ENCODE measurements at regions not wholly inside any gene's neighbourhood (a gene's known extent, or its start where the extent isn't known, plus 50 kb on each side); places are given as distances from the start of the nearest gene placed in this dataset.

DNA sequence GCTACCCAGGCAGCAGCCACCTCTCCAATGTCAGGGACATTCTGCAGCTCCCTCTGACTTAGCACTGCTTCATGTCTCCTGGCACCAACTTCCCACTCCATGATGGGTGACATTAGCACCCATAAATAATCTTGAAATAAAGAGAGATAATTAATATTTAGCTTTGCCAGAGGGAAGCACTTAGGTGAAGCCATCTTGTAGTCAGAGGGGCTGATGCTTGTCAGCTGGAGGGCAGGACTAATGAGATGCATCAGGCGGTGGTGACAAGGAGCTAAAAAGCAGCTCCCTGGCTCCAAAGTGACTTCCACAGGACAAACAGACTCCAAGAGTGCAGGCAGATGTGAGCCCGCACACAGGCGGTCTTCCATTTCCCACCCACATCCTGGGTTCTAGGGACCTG lies 153.0 kb upstream of the ID2 start:
- no peak for DNase-seq

DNA sequence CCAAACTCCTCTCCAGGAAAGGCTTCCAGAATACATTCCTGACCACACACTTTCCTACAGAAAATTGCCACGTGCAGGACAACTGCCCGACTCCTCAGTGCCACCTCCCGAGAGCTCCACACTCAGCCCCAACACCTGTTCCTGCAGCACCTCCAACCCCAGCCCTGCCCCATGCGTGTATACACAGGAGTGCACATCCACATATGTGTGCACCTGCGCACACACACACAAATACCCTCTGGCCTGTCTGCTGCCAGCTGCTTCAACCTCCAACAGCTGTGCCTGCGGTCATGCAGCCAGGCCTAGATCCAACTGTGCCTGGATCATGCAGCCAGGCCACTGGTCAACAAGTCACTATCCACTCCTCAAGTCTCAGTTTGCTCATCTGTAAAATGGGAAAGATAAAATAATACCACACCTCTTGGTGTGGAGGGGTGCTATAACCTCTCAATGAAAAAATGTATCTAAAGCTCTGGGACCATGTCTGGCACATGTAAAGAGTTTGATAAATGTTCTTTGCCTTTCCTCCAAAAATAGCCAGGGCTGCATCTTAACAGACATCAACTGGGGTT lies 152.1 kb upstream of the ID2 start:
- no peak for DNase-seq

DNA sequence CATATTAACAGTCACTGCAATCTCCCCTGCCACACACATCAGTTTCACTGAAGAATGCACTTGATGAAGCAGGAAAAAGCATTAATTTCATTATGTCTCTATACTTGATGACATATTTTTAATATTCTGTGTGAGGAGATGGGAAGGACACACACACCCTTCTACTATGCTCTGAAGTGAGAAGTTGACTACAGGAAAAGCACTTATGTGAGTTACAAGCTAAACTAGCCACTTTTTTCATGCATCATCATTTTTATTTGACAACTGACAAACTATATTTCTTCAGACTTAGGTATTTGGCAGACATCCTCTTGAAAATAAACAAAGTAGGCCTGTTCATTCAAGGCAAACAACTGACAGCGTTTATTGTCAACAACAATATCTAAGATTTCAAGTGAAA lies 150.4 kb upstream of the ID2 start:
- no peak for DNase-seq

DNA sequence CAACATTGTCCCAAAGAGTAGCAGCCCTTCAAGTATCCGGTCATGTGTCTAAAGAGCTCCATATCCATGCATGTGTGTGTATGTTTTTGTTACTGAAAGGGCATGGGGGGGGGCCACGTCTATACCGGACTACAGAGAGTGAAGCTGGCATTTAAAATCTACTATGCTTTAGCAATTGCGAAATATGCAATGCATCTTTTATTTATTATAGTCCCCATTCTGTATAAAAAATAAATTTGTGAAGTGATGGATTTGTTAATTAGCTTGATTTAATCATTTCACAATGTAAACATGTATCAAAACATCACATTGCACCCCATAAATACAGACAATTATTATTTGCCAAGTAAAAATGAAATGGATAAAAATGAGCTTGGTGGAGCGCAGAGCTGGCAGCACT lies 149.4 kb upstream of the ID2 start:
- no peak for DNase-seq

DNA sequence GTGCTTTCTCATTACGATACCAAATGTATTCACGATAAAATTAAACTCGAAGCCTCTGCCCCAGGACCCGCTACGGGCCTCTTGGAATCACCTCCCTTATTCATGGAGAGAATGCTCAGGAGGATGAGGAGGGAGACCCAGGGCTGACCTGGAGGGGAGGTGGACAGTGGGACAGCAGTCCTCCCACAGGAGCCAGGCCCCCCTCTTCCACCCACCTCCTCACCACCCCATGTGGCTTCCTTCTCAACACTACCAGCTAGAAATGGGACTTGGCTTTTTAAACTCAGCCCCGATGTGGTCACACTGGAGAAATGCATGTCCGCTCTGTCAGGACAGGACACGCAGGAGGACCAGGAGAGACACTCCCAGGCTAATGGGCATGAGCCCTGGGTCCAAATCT lies 147.9 kb upstream of the ID2 start:
- no peak for DNase-seq

DNA sequence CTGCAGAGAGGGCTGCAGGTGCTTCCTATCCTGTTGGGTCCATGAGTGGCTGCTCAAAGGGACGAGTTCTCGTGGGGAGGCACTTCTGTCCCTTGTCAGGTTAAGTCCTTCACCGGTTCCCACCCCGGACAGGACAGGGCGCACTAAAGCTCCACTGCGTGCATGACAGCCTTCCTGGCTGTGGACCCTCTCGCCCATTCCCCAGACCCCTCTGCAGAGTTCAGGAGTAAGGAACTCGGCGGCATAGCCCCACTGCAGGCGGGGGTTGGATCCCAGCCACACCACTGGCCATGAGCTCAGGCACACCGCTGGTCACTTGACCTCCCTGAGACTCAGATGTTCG lies 147.5 kb upstream of the ID2 start:
- DNase-seq = no peak

DNA sequence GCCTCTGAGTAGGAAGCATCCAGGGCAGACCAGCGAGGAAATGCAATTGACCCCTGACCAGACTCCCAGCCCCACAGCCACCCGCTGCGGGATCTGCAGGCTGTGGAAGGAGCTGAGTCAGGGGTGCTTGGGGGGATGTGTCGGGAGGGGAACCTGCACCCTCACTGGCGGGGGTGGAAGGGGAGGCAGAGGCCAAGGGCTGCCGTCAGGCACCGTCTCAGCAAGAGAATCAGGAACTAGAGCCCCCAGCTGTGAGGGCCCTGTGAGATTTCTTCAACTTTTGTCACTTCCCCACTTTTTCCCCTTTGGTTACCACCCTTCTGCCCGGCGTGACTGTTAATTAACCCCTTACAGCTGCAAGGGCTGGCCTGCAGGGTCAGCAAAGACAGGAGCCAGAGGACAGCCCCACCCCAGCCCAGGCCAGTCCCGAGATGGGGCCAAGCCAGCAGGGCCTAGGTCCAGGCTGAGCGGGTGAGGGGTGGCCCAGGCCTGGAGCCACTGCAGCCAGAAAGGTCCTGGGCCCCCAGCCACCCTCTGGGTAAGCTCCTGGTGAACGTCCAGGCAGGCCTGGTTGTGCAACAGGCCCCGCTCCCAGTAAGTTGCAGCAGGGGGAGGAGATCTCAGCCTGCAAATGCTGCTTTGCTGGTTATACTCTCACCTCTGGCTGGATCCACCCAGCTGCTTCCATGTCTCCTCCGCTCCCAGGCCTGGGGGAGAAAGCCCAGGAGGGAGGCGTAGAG lies 147.0 kb upstream of the ID2 start:
- no peak for DNase-seq

DNA sequence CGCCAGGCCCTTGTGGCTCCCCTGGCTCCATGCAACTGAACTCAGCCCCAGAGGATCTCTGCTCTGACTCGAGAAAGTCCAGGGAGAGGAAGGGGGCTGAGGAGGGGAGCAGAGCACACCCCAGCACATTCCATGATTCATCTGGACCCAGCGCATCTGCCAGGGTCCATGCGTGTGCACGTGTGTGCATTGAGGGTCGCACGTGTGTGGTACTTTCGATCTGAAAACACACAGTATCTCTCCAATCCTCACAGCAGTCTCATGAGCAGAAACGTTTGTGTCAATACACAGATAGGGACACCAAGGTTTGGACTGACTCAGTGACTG lies 146.4 kb upstream of the ID2 start:
- DNase-seq = no peak

DNA sequence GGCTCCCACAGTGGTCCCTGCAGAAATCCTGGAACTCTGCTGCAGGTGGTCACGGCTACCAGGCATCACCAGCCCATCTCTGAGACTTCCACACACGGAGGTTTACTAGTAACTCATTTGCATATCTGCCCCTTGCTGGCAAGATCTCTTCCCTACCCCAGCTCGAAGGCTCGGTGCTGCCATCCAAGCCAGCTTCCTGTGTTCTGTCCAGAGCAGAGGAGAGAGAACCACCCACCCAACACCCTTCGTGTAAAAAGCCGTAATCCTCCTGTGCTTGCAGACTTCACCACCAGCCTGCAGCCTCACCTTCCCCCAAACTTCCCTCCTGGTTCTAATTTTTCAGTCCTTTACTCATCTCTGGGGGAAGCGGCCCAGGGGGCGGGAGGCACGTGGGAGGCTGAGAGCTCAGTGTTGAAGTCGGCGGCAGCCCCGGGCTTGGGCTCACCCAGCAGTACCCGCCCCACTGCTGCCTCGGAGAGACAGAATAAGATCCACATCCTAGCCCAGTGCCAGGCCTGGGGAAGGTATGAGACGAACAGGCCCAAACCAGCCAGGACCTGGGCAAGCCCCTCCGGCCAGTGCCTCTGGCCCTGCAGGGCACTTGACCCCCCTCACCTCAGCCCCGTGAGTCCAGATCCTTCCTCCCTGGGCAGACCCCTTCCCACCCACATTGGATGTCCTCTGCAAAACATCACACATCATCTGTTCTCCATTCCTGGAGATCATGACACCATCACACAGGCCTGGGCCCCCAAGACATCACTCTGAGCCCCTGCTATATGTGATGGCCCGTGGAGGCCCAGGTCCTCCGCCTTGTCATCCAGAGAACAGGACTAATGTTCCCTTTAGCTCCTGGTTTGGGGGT lies 145.8 kb upstream of the ID2 start:
- DNase-seq = peak; percentile 60

DNA sequence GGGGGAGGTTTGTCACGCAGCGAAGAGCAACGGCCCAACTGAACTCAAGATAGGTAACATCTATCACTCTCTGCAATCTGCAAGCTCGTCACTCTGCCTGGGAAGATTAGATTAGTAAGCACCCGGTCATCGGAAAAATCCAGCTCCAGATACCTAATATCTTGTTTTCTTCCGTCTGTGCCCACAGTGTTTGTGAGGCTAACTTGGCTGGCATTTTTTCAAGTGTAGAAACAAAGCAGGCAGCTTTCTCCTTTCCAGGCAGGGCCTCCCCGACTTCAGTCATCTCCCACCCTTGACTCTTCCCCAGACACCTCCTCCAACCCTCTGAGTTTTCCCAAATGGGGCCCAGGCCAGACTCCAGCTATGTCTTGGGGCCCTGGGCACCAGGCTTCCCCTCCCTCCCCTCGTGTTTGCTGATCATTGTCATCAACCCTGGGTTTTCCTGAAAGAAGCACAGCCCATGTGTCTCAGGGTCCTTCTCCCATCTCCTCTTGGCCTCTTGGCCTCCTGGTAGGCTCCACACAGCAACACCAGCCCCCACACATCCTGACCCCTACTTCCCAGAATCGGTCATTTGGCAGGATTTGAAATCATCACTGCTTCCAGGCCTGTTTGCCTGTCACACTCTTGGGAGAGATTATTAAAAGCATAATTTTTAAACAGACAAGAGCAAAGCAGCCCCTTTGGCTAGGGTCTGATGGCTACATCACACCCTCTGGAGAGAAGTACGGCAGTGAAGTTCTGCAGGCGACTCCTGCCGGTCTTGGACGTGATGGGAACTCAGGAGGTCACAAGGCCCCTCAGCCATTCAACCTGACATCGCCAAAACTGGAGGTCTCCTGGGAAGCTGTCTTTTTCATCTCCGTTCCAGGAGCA lies 144.9 kb upstream of the ID2 start:
- DNase-seq = no peak

DNA sequence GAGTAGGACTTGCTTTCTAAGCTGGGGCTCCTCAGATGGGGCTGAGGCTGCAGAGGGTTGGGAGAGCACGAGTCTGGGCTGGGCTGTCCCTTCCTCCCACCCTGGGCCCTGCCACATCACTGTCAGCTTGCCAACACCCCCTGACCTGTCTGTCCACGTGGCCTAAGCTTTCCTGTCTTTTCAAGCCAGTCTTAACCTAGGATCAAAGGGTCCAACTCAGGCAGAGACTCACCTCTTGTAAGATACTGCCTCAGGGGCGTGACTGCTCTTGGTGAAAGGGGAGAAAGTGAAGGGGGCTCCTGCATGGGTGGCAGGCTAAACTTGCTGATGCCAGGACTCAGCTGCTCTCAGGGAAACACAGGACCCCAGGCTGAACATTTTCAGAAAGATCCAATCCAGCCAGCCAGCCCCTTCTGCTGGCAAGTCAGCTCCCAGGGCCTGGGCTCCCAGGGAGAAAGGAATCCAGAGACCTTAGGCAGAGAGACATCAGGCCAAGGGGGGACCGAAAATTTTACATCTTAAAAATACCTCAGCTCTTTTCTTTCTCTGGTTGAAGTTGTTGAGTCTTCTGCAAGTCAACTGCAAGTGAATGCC lies 144.2 kb upstream of the ID2 start:
- DNase-seq = peak; percentile 54

DNA sequence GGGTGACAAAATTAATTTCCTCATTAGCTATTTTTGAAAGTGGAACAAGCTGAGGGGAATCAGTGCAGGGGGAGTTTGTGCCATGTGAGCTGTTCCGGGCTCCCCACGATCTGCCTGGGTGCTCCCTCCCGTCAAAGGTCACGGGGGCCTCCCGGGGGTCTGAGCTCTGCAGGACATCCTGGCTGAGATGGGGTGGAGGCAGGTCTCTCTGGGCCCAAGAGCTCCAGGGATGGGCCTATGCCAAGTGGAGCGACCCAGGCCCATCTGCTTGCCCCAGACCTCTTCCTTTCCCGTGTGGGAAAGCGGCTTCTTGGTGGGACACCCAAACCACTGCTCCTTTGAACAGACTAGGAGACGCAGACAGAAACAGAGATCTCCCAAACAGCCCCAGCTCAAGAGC lies 143.3 kb upstream of the ID2 start:
- no peak for DNase-seq

DNA sequence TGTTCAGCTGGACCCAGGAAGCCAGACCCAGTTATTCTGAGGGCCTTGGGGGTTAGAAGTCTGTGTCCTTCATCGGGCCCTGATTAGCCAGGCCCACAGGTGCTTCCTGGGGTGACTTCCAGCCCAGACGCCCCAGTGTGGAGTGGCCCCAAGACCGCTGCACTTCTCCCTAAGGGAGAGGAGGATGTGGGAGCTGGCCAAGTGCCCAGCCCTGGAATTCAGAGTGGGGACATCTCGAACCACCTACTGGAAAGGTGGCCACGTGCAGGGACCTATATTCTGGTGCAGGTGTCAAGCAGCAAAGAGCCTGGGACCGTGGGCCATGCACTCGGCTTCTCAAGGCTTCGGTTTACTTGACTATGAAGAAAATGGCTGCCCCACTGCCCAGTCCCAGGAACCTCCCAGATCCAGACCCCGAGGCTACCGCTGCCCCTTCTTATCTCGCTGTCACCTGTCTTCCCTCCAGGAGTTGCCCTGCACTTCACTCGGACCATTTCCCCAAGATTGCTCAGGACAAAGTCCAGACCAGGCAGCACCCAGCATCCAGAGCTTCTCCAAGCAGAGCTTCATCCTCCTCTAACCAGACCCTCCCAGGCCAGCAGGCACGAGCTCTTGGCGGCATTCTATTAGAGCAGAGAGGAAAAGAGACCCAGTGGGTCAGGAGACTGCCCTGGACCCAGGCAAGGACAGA lies 142.8 kb upstream of the ID2 start:
- DNase-seq = no peak

DNA sequence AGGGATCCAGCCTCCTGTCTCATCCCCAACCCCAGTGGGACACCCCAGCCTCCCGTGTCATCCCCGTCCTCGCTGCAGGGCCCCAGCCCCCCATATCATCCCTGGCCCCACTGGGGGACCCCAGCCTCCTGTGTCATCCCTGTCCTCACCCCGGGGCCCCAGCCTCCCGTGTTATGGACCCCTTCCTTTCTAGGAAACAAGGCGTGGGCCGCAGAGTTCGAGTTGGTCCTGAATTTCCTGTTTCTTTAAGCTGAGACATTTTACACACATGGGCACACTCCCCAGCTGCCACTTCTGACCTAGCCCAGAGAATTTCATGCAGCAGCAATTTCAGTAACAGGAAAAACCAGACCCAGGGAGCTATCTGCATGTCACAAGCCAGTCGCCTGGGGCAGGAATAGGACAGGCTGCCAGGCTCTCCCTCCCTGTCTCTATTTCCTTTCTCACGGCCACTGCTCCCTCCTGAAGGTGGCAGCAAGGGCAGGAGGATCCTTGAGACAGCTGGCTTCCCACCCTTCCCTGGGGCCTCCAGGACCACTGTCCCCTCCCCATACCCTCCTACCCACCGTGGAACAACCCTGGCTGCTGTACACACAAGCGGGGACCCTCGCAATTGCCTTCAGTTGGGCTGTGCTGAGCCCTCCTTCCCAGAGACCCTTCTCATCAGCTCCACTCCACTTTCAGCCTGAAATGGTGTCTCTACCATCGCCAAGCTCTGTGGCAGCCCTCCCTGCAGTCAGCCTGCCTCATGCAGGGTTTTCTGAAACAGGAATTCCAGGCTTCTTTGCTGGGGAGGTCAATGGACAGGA lies 141.9 kb upstream of the ID2 start:
- peak; percentile 58 for DNase-seq

DNA sequence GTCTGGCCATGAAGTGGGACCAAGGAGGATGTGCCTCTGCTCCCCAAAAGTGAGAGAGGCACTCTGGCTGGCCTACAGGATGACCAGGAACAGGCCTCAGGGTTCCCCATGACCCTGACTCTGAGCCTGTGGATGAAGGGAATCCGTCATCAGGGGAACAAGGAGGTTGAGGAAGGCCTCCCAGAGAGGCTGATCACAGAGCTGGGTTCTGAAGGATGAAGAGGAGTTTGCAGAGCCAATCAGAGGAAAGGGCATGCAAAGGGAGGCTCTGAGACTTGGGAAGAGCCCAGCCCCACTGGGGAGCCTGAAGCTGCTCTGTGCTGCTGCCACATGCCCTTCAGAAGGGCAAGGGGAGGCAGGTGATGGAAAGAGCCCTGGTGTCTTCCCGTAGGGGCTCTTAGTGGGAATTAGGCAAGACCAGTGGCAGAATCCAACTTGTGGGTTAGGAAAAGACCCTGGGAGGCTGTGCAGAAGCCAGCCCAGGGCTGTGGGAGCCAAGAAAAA lies 141.3 kb upstream of the ID2 start:
- peak; percentile 58 for DNase-seq

DNA sequence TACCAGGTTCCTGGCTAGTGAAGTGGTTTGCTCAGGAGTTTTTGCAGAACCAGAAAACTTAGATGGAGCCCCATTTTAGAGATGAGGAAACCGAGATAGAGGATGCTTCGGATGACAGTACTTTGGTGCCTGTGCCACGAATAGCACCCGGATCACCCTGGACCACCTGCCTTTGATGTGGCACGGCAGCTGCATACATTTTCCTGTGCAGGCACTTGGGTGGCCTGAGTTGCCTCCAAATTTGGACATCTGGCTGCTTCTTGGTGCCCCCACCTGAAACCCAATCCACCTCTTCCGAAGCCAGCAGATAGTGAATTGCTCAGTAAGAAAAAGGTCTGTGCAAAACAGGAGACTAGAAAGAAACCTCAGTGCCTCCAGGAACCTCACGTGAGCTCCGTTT lies 140.6 kb upstream of the ID2 start:
- DNase-seq = peak; percentile 59

DNA sequence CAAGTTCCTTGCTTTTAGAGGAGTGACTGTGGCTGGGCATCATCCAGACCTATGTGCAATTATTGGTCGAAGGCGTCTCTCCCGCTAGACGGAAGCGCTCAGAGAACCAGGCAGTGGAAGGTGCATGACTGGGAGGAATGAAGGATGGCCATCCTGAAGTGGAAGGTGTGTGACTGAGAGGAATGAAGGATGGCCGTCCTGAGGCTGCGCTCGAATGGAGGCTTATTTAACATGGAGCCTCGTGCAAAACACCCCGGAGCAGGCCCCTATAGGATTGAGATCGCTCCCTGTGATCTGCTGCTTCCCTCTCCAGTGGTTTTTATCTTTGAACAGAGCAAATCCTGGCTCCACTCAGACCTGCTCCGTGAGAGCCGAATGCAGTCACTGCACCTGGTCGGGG lies 140.2 kb upstream of the ID2 start:
- peak; percentile 55 for DNase-seq

DNA sequence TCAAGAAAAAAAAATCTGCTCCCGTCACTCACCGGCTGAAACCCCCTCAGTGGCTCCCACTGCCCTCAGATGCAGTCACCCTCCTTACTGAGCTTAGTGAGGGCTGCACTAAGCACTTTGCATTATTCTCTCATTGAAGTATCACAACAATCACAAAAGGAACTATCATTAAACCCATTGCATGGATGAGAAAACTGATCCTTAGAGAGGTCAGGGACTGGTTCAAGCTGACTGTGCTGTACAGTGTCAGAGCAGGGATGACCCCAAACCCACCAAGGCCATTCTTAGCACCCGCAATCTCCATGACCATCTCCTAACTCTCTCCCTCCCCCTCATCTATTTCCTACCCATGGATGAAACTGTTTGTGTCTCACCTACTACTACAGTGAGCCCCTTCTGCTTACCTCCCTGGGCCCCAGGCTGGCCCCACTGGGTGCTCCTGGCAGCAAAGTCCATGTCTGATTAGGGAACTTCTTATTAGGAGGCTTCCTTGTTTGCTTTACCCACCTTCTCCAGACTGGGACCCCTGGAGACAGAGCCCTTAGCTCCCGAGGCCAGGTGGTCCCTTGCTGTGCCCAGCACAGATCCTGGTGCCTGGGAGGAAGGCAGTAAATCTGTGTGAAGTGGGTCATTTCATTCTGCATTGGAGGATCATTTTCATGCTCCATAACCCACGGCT lies 139.3 kb upstream of the ID2 start:
- no peak for DNase-seq

DNA sequence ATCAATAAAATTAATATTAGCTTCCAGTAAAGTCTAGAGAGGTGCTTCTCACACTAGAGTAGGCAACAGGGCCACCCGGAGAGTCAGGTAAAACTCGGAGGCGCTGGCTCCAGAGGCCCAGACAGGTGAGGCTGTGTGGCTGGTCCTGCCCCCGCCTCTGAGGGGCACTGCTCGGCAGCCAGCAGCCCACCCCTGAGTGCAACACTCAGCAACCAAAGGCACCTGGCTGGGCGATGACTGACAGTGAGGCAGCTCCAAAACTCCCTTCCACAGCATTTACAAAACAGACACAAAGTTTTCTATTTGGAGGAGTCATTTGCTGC lies 138.8 kb upstream of the ID2 start:
- peak; percentile 74 for DNase-seq

DNA sequence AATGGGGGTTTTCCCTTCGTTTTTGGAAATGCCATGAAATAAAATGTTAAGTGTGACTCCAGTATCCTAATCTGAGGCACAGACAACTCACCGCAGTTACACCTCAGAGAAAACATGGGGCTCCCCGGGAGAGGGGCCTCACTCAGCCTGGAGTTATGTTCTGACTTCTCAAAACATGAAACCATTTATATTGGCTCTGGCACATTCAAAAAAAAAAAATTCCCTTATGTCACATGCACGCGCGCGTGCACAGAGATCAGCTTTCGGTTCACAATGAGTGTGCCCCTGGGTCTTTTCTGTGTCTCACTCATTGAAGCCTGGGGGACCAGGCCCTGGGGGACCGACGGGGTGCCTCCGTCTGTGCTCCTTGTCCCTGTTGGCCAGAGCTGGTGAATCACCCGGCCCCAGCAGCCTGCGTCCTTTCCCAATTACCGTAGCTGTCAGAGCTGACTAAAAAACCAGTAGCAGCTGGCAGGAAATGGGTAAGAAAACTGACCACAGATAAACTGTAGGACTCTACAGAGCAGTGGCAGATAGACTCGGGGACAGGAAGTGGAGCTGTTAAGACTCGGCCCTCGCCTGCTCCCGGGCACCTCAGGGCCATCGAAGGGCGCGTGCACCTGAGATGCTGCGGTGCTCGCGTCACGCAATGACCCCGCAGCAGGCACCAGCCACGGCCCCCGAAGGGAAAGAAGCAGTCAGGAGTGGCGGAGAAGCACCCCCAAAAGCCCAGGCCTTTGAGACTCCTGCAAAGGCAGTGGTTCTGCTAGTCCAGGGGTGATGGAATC lies 138.3 kb upstream of the ID2 start:
- peak; percentile 87 for DNase-seq
